SK-N-DZ (cell line): ENCODE measurements at regions not wholly inside any gene's neighbourhood (a gene's known extent, or its start where the extent isn't known, plus 50 kb on each side); places are given as distances from the start of the nearest gene placed in this dataset.
A peak's percentile ranks its signal among the peaks of the same experiment; 100 is the strongest.

Source experiments
- DNase-seq: peaks from one replicate; pipeline ENCODE4 v3.0.0-alpha.2; 2015; ENCODE audit warnings: low spot score

DNA sequence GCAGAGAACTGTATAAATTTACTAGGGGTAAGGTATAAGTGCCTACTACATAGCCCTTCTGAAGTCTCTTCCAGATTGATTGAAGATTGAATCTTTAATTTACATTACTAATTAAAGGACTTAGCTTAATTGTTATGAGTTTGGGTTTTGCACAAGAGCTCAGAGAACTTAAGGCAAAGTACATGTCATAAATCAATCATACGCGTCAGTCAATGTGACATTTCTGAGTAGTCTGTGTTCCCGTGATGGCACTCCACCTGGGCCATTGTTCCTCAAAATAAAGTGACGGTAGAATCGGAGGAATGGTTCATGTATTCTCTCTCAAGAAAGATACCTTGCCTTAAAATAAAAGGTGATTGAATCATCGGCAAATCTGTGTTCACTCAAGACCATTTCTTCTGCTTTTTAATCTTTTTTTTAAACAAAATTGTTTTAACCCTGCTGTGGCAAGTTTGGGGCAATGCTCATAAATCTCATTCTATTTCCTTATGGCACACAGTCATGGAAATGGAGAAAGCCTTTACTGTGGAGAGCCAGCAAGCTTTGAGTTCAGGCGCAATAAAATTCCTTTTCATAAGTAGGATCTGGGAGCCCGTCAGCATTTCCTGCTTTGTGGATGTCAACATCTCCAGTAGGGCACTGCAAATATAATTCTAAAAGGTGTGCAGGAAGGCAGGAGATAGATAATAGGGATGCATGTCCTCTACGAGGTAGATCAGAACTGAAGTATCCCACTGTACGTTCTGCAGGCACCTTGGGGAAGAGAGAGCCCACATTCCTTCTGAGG is 427.4 kb downstream of the GATA3 start:
- no peak for DNase-seq

DNA sequence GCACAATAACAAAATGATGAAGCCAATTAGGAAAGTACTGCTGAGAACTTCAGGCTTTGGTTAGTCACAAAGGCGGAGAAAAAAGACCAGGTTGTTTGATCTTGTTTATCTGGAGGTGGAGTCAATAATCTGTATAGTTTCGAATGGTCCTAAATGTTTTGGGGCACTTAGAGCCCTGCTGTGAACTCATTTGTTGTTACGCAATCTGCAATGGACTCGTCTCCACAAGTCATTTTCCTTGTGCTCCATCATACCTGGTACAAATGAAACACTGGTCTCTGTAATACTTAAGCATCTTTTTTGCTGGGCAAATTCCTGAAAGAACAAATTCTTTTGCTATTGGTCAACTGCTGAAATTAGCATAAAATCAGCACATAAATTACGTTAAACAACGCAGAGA is 430.5 kb downstream of the GATA3 start:
- no peak for DNase-seq

DNA sequence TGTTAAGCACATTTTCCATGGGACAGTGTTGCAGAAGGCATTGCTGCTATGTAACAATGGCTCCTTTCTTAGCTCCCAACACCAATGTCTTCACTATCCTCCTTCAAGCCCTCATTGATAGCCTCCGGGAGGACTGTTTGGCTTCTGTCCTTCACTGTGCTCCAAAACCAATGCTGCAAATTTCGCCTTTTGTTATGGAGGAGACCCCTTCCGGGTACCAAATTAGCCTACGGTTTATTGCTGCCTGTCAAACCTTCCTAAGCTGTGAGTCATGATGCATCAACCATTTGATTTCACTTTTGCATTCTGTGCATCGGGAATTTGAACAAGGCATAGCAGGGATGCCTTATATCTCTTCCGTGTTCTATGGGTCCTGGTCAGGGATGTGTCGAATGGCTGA is 432.9 kb downstream of the GATA3 start:
- no peak for DNase-seq

DNA sequence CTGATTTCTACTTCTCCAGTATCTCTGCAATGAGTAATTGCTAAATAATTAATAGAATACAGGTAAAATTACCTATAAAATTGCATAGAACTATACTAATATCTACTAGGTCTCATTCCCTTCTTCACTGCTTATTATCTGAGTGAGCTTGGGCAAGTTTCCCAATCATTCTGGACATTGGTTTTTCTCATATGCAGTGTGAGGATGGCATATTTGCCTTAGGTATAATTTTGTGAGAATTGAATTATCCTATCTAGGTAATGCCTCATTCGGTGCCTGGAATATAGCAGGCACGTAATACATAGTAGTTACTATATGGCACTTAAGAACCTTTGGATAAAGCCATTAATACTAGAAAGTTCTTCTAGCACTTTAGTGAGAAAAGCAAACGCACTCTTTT is 434.7 kb downstream of the GATA3 start:
- DNase-seq, result peak; percentile 68

DNA sequence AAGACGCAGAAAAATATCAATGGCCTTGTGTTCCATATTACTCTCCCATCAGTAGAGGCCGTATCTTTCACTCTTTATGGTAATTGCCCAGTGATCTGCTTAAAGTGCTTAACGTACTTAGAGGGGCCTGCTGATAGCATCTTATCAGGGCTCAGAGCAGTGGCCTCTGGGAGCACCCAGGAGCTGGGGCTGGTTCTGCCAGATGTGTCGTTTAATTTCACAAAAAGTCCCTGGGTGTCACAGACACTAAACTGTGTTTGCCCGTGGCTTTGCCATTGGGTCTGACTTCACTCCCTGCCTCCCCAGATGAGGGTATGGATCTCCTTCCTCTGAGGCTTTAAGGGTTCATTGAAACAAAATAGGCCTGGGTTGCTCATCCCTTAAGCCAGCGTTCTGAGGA is 435.3 kb downstream of the GATA3 start:
- peak; percentile 97 for DNase-seq

DNA sequence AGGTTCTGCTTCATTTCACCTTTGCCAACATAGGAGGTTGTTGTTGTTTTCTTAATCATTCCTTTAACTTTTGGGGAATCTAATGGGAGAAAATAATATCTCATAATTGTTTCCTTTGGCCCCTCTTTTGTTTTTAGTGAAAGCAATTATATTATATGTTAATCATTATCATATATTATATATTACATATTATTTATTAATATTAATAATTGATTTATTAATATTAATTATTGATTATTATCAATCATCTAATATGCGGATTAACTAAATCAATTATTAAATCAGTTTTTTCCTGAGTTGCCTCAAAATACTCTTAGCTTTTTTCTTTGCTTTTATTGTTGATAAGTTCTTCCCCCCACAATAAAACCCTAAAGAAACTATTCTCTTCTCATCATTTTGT is 443.8 kb downstream of the GATA3 start:
- no peak for DNase-seq

DNA sequence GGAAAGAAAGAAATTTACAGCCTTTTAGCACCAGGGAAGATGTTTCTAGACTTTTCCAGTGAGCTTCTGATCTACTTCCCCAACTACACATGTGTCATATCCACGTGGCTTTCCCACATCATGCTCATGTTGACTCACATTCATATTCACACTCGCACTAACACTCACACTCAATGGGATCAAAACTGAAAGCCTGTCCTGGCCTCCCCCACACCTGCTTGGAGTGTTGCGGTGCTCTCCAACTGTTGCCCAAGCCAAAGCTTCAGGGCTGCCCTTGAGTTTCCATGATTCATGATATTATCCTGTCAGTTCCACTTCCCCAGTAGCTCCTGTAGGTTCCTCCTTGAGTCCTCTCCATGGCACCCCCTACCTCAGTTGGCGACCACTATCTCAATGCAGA is 444.4 kb downstream of the GATA3 start:
- peak; percentile 19 for DNase-seq

DNA sequence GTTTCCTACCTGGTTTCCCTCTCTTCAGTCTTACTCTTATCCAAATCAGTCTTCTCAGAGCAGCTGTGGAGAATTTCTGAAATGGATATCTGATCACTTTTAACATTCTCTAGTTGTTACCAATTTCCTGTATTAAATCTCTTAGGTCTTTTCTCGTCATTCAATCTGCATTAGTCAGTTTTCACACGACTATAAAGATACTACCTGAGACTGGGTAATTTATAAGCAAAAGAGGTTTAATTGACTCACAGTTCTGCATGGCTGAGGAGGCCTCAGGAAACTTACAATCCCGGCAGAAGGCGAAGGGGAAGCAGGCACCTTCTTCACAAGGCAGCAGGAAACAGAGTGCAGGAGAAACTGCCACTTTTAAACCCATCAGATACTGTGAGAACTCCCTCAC is 444.8 kb downstream of the GATA3 start:
- DNase-seq, result no peak

DNA sequence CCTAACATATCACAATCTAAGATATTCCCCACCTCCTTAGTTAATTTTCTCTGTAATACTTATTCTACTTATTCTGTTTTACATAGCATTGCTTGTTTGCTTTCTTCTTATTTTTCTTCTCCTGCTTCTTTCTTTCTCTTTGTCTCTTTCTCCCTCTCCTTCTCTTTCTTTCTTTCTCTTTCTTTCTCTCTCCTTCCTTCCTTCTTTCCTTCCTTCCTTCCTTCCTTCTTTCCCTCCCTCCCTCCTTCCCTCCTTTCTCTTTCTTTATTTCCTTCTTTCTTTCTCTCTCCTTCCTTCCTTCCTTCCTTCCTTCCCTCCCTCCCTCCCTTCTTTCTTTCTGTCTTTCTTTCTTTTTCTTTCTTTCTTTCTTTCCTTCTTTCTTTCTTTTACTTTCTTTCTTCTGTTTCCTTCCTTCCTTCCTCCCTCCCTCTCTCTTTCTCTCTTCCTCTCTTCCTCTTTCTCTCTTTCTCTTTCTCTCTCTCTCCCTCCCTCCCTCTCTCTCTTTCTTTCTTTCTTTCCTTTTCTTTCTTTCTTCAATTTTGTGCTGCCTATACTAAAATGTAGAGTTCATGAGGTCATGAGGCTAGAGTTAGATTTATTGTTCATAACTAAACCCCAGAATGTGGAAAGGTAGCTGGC is 445.4 kb downstream of the GATA3 start:
- DNase-seq, result no peak

DNA sequence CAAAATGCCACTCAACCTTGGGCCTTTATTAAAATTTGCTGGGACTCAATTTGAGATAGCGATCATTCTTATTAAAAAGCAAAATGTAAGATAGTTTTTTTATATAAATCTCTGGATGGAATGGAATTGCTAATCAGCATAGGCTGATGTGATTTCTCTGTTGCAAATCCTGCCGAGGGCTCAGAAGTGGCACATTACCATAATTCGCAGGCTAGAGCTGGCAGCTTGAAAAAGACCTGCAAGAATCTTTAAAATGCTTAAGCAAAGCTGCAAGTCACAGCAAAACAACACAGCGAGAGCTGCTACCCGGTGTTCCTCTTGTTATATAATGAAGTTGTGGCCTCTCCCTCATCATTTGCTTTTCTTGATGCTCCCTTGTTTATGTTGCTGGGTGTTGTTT is 448.1 kb downstream of the GATA3 start:
- no peak for DNase-seq

DNA sequence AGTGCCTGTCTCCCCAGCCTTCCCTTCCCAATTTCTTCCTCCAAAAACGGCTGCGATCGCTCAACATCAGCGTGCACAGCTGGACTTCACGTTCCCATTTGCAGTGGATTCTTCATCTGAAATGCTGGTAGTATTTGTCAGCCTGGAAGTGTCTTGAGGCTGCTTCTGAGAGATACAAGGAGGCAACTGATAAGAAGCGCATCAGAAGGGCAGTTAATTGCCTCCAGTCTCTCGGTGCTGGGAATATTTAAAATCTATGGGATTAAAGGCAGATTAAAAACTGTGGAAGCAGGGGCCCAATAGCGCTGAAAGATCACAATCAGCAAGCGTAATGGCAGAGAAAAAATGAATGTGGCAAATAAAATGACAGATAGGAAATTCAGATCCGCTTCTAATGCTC is 450.0 kb downstream of the GATA3 start:
- DNase-seq, result peak; percentile 41

DNA sequence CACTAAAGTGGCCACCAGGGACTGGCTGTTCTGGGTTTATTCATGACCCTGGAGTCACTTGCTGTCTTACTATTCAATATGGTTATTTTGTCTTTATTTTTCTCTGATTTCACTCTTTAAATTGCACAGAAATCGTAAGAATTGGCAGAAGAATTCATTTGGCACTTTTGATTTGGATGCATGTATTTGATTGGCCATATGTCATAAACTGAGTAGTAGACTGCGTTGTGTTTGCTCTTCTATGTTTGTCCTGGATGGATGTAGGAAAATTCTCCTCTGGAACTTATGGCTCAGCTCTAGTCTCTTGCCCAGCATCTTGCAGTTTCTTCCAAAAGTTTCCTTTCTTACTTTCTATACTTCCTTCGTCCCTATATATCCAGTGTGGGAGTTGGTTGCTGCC is 452.7 kb downstream of the GATA3 start:
- DNase-seq, result no peak

DNA sequence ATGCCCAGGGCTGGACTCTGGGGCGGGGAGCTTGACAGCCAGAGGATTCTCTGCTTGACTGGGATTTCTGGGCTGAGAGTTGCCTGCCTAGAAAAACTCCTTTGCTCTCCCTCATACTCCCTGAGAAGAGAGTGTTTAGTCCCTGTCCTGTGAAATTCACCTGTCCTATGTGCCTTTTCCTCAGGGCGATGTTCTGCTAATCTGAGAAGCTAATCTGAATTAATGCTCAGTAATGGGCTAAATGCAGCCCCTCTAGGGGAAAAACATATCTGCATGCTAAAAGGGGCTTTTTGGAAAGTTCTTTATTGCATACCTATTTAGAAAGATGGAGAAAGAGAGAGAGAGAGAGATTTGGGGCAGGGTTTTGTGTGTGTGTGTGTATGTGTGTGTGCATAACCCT is 454.4 kb downstream of the GATA3 start:
- no peak for DNase-seq

DNA sequence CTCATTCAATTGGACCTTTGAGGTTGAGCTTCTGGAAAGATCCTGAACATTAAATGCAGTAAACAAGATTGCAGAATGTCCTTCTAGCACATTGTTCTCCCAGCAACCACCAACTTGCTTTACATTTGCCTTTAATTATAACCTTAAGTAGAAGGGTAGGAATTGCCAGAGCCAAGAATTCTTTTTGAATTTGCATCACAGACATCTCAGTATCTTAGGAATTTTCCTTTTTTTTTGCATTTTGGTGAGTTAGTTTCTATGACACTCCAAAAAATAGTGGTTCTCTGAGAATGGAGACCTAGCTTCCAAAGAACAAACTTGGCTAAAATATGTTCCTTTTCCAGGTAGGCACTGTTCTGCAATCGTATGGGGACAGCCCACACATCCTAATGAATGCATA is 456.0 kb downstream of the GATA3 start:
- DNase-seq, result no peak

DNA sequence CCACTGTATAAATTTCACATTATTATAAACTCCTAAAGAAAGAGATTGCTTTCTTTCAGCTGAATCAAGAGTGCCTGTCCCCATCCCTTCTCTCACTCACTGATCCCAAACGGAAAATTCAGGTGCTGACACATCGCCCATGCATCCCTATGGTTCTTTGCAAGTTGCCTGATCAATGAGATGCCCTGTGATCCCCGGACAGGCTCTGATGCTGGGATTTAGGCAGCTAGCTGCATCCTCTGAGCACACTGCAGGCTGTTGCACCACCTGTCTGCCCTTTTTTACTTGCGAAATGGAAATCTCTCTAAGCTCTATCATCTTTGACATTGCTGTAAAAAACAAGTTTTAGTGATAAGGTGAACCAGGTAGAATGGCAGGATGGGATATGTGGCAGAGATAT is 456.5 kb downstream of the GATA3 start:
- DNase-seq, result no peak

DNA sequence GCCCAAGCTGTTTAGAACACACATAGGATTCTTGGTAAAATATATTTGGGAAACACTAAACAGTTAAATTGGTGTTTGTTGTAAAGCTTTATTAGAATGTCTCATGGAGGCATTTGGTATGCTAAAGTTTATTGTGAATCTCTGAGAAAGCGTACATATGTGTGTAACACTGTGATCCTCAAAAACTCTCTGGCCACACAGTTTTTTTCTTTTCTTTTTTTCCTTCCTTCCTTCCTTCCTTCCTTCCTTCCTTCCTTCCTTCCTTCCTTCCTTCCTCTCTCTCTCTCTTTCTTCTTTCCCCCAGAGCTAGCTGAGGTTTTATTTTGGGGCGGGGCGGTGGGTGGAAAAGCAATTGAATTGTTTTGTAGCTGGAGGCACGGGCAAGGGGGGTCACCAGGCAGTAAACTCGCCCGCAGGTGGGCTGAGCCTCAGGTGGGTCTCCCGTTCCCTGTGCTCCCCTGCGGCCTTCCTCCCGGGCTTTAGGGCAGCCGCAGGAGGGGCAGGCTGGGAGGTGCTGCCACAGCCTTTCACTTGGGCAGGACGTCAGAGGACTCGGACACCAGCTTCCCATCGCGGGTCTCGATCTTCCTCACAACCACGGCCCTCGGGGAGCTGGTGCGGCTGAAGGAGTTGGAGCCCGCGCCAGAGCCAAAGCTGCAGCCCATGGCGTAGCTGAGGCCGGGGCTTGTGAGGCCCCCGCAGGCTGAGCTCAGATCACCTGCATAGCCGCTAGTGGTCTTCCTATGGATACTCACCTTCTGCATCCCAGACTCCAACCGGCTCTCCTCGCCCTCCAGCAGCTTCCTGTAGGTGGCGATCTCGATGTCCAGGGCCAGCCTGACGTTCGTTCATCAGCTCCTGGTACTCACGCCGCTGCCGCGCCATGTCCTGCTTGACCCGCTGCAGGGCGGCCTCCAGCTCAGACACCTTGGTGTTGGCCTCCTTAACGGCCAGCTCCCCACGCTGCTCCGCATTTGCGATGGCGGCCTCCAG is 459.0 kb downstream of the GATA3 start:
- no peak for DNase-seq

DNA sequence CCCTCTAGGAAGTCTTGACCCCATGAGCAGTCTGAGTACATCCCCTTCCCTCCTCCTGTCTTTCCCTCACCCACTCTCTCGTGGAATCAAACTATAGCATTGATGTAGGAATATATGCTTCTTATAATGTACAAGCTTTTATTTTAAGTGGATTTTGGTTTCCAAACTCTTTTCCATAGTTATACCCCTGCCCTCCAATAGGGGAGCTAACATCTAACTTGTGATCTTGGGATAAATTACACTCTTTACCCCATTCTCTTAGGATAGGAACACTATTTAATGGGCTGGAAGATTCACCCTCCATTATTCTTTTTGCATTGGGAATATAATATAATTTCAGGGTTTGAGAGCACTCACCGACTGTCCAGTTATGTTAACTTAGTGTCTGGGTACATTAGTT is 465.9 kb downstream of the GATA3 start:
- no peak for DNase-seq

DNA sequence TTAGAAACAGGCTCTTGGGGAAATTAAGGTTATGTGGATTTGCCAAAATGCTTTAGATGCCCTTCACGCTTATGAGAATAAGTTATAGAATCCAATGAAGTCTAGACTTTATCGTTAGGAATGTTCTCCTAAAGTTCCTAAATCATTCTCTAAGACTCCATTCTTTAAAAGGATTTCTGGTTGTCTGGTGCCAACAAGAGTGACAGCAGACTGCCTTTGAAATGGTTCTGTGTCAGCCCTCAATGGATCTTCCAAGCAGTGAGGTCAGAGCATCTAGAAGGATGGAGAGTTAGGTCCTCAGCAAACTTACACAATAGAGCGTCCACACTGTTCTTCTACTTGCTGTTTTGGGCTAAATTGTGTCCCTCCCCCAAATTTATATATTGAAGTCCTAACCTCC is 473.3 kb downstream of the GATA3 start:
- no peak for DNase-seq

DNA sequence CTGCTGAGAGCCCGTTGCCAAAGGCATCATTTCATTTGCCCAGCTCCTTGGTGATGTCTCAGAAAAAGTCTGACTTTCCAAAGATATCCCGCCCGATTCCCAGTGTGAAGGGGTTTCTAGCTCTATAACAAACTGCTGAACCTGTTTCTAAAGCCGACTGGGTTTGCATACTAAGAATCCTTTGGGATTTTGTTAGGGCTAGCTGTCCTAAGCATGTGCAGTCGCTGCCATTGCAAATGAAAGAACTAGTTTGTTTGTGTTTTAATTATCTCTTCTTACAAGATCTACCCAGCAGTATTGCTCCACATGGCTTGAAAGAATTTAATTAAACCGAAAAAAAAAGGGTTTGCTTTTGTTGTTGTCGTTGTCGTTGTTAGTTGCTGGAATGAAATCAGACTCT is 476.6 kb downstream of the GATA3 start:
- DNase-seq, result no peak

DNA sequence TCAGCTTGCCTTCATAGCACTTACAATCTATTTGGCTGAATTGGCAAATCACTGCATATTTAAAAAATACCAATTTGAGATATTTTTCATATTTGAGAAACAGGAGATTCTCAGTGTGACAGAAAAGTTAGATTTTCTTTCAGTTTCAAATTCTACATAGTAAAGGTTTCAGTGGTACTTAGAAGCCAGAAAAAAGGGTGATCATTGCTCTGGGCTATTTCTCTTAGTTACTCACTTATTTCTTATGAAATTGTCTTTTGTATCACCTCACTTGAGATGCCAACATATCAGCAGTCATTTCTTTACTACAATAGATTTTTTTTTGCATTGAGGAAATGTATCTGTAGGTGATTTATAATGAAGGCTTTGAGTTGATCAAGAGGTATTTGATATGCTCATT is 478.2 kb downstream of the GATA3 start:
- DNase-seq, result no peak

DNA sequence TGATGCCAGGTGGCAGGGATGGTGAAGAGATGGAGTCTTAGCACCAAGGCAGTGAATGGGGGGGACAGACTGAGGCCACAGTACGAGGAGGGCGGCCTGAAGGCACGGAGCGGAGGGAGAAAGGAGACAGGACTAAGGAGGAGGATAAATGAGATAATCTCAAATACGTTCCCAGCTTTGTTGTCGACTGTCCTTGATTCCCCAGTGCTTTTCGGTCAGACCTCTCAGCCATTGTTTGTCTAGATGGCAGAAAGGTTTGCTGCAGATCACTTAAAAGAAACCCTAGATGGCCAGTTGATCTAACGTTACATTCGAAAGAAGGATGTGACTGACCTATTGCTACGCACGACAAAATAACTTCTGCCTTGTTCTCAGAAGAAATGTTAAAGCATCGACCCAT is 479.0 kb downstream of the GATA3 start:
- DNase-seq, result no peak

DNA sequence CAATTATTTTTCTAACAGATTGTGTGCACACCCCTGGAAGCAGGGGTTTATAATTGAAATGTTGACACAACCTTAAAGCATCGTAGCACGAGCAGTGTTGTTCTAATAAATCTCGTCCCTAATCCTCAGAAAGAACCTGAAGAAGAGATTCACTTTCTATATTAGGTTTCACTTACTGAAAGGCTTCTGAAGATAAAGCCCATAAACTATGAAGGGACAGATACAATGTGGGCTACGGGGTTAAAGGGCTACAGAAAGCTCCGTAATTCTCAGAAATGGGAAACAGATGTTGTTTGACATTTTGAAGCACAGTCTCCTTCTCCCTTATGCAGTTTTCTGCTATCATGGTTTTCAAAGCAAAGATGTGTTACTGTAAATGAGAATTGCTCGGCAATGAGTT is 479.6 kb downstream of the GATA3 start:
- peak; percentile 85 for DNase-seq
